ENCODE measurements at regions not wholly inside any gene's neighbourhood (a gene's known extent, or its start where the extent isn't known, plus 50 kb on each side); places are given as distances from the start of the nearest gene placed in this dataset.

GRCh38 chr6:112863753-112864152 is 516.6 kb downstream of the RFPL4B start (continued):
- TF ChIP-seq ZNF462 (CRISPR knock-in tag; IDR thresholded peaks at IDR 0.05) = no peak
- no peak for TF ChIP-seq STAT1 (IDR thresholded peaks at IDR 0.05; ENCODE audit: unreplicated experiment)
- TF ChIP-seq ZNF114 (CRISPR knock-in tag; IDR thresholded peaks at IDR 0.05) = no peak
- no peak for TF ChIP-seq JUNB (IDR thresholded peaks at IDR 0.05; ENCODE audit: unreplicated experiment)

GRCh38 chr6:112865131-112865530 is 518.0 kb downstream of the RFPL4B start:
- H3K4me3 ChIP-seq = no peak overlapping the region
- no peaks in the 10 kb centered on the region; the same call in 2 of the 3 replicates for H3K36me3 Mint-ChIP-seq (ENCODE audit: low read depth)
- H3K79me2 ChIP-seq (replicated peaks; ENCODE audit: insufficient read depth) = no peaks in the 10 kb centered on the region
- H3K27me3 ChIP-seq (ENCODE audit: insufficient read depth) = no peaks in the 10 kb centered on the region
- H3K4me1 Mint-ChIP-seq = no peaks in the 10 kb centered on the region
- H3K9me3 Mint-ChIP-seq = peaks cover 4% of the 10 kb centered on the region; the same call in 2 of the 3 replicates
- TF ChIP-seq STAT1 (IDR thresholded peaks at IDR 0.05; ENCODE audit: unreplicated experiment) (no peak), REST (IDR thresholded peaks at IDR 0.05; ENCODE audit: unreplicated experiment) (no peak)
- no peaks in the 10 kb centered on the region for H3F3A ChIP-seq (replicated peaks; ENCODE audit: low read depth)
- H3K36me3 ChIP-seq (ENCODE audit: insufficient read depth) = no peaks in the 10 kb centered on the region
- H3K27me3 Mint-ChIP-seq (ENCODE audit: insufficient read depth, low read depth, poor library complexity) = no peaks in the 10 kb centered on the region
- no peak for ATAC-seq
- no peaks in the 10 kb centered on the region for H3K4me1 ChIP-seq (ENCODE audit: insufficient read depth)
- no peak for DNase-seq (ENCODE audit: low spot score)
- no peak overlapping the region for H3K4me2 ChIP-seq
- H3K4me3 Mint-ChIP-seq = no peak overlapping the region
- no peak overlapping the region for H3K27ac Mint-ChIP-seq
- H3K9me2 ChIP-seq (ENCODE audit: insufficient read depth) = no peaks in the 10 kb centered on the region
- no peak overlapping the region for H2AFZ ChIP-seq
- H4K20me1 ChIP-seq (replicated peaks; ENCODE audit: insufficient read depth) = no peaks in the 10 kb centered on the region
- no peak overlapping the region for H3K27ac ChIP-seq (ENCODE audit: low read depth)
